GM12892 (cell line): ENCODE measurements at regions not wholly inside any gene's neighbourhood (a gene's known extent, or its start where the extent isn't known, plus 50 kb on each side); places are given as distances from the start of the nearest gene placed in this dataset.
"Not testable (repeated sequence)": the region's sequence is repeated elsewhere in the genome, so short reads cannot be mapped to it uniquely, and the experiment has no call there.

Experiments
- DNase-seq: peaks from one replicate; pipeline ENCODE4 v3.0.0; 2011; ENCODE audit not compliant: insufficient read length
- FAIRE-seq: peaks from 2 replicates; lab custom pipeline; 2011; peaks lifted over from hg19 to GRCh38; lab: Jason Lieb, UNC
- POLR2A ChIP-seq: IDR thresholded peaks from 2 replicates; pipeline ENCODE4 v1.6.1; 2011; ENCODE audit warnings: low read depth, low read length, control low read depth
- POLR2AphosphoS5 ChIP-seq: IDR thresholded peaks from 2 replicates; pipeline ENCODE4 v1.6.1; 2011; ENCODE audit warnings: low read depth, low read length, control low read depth
- TAF1 ChIP-seq: IDR thresholded peaks from 2 replicates; pipeline ENCODE4 v1.6.1; 2011; ENCODE audit warnings: low read depth, mild to moderate bottlenecking, control low read depth, low read length, borderline replicate concordance

- DNase-seq, FAIRE-seq: not testable (repeated sequence)
Observed at GRCh38 chr9:40946228-40946627, 182.3 kb downstream of the FOXD4L6 start.

GRCh38 chr9:40942730-40943129 is 185.8 kb downstream of the FOXD4L6 start:
- DNase-seq, FAIRE-seq: not testable (repeated sequence)

GRCh38 chr9:40939888-40940209 is 188.6 kb downstream of the FOXD4L6 start:
- FAIRE-seq, DNase-seq: not testable (repeated sequence)

- FAIRE-seq, DNase-seq: not testable (repeated sequence)
Observed at GRCh38 chr9:40939201-40939887, 189.1 kb downstream of the FOXD4L6 start.

- no peak for TF ChIP-seq POLR2A
- DNase-seq (no peak), FAIRE-seq (no peak)
Observed at GRCh38 chr9:40935336-40935735, 193.1 kb downstream of the FOXD4L6 start.

- not testable (repeated sequence) for DNase-seq, FAIRE-seq
Observed at GRCh38 chr9:40934480-40934879, 194.0 kb downstream of the FOXD4L6 start.

- FAIRE-seq, DNase-seq: not testable (repeated sequence)
Observed at GRCh38 chr9:40930426-40930825, 198.1 kb downstream of the FOXD4L6 start.

GRCh38 chr9:40929488-40929845 is 199.0 kb downstream of the FOXD4L6 start:
- DNase-seq, FAIRE-seq: not testable (repeated sequence)

- no peak for TF ChIP-seq TAF1
- no peak for TF ChIP-seq POLR2A
- TF ChIP-seq POLR2AphosphoS5, result no peak
- FAIRE-seq (no peak), DNase-seq (no peak)
Observed at GRCh38 chr9:40928803-40929487, 199.5 kb downstream of the FOXD4L6 start.

- TF ChIP-seq POLR2A (no peak), TAF1 (no peak), POLR2AphosphoS5 (no peak)
- DNase-seq (no peak), FAIRE-seq (no peak)
Observed at GRCh38 chr9:40927851-40928802, 200.4 kb downstream of the FOXD4L6 start.

GRCh38 chr9:40927260-40927631 is 201.2 kb downstream of the FOXD4L6 start:
- no peak for FAIRE-seq
- TF ChIP-seq POLR2AphosphoS5 (no peak), TAF1 (no peak), POLR2A (no peak)
- DNase-seq, result no peak

- no peak for DNase-seq
- no peak for TF ChIP-seq POLR2AphosphoS5
- TF ChIP-seq POLR2A, result no peak
- no peak for TF ChIP-seq TAF1
- no peak for FAIRE-seq
Observed at GRCh38 chr9:40926404-40927259, 201.8 kb downstream of the FOXD4L6 start.
